ENCODE measurements at regions not wholly inside any gene's neighbourhood (a gene's known extent, or its start where the extent isn't known, plus 50 kb on each side); places are given as distances from the start of the nearest gene placed in this dataset.

- Histone ChIP-seq H3K4me3 (ENCODE audit: low read depth, low read length) (no peak overlapping the region), H3K36me3 (ENCODE audit: control insufficient read depth, insufficient read depth, low read length) (no peaks in the 10 kb centered on the region), H3K27me3 (ENCODE audit: control insufficient read depth, insufficient read depth, low read length) (no peaks in the 10 kb centered on the region)
- POLR2A ChIA-PET, result no interaction called here
- TF ChIP-seq CTCF (IDR thresholded peaks at IDR 0.05; ENCODE audit: insufficient read depth, low read depth, low read length), result no peak
- DNase-seq (ENCODE audit: low read depth), result no peak
- CTCF ChIA-PET, result no interaction called here
Measured at GRCh38 chr12:74624201-74624600, 86.6 kb downstream of the ATXN7L3B start.

GRCh38 chr12:74626397-74626796 is 88.8 kb downstream of the ATXN7L3B start:
- no peak for DNase-seq (ENCODE audit: low read depth)
- Histone ChIP-seq H3K36me3 (ENCODE audit: control insufficient read depth, insufficient read depth, low read length) (no peaks in the 10 kb centered on the region), H3K27me3 (ENCODE audit: control insufficient read depth, insufficient read depth, low read length) (no peaks in the 10 kb centered on the region), H3K4me3 (ENCODE audit: low read depth, low read length) (no peak overlapping the region)
- ChIA-PET CTCF (no interaction called here), POLR2A (no interaction called here)
- TF ChIP-seq CTCF (IDR thresholded peaks at IDR 0.05; ENCODE audit: insufficient read depth, low read depth, low read length), result no peak

- H3K36me3 ChIP-seq (ENCODE audit: control insufficient read depth, insufficient read depth, low read length), result no peaks in the 10 kb centered on the region
- no peaks in the 10 kb centered on the region for H3K27me3 ChIP-seq (ENCODE audit: control insufficient read depth, insufficient read depth, low read length)
- ChIA-PET CTCF (no interaction called here), POLR2A (no interaction called here)
- no peak overlapping the region for H3K4me3 ChIP-seq (ENCODE audit: low read depth, low read length)
- DNase-seq (ENCODE audit: low read depth), result no peak
- TF ChIP-seq CTCF (IDR thresholded peaks at IDR 0.05; ENCODE audit: insufficient read depth, low read depth, low read length), result no peak
Measured at GRCh38 chr12:74641262-74641661, 103.6 kb downstream of the ATXN7L3B start.

GRCh38 chr12:74641694-74642093 is 104.1 kb downstream of the ATXN7L3B start:
- Histone ChIP-seq H3K27me3 (ENCODE audit: control insufficient read depth, insufficient read depth, low read length) (no peaks in the 10 kb centered on the region), H3K36me3 (ENCODE audit: control insufficient read depth, insufficient read depth, low read length) (no peaks in the 10 kb centered on the region), H3K4me3 (ENCODE audit: low read depth, low read length) (no peak overlapping the region)
- TF ChIP-seq CTCF (IDR thresholded peaks at IDR 0.05; ENCODE audit: insufficient read depth, low read depth, low read length), result no peak
- ChIA-PET CTCF (no interaction called here), POLR2A (no interaction called here)
- DNase-seq (ENCODE audit: low read depth), result no peak

GRCh38 chr12:74644681-74645080 is 107.0 kb downstream of the ATXN7L3B start:
- Histone ChIP-seq H3K27me3 (ENCODE audit: control insufficient read depth, insufficient read depth, low read length) (no peaks in the 10 kb centered on the region), H3K4me3 (ENCODE audit: low read depth, low read length) (no peak overlapping the region), H3K36me3 (ENCODE audit: control insufficient read depth, insufficient read depth, low read length) (no peaks in the 10 kb centered on the region)
- ChIA-PET CTCF (interaction anchor here (0.7 kb wide), 1 partner anchor 9 kb away, joined by 3 read pairs; no protein-coding TSS in a partner anchor), POLR2A (no interaction called here)
- DNase-seq (ENCODE audit: low read depth), result no peak
- no peak for TF ChIP-seq CTCF (IDR thresholded peaks at IDR 0.05; ENCODE audit: insufficient read depth, low read depth, low read length)

Measured in BJ (cell line).